ENCODE measurements at regions not wholly inside any gene's neighbourhood (a gene's known extent, or its start where the extent isn't known, plus 50 kb on each side); places are given as distances from the start of the nearest gene placed in this dataset.

DNA sequence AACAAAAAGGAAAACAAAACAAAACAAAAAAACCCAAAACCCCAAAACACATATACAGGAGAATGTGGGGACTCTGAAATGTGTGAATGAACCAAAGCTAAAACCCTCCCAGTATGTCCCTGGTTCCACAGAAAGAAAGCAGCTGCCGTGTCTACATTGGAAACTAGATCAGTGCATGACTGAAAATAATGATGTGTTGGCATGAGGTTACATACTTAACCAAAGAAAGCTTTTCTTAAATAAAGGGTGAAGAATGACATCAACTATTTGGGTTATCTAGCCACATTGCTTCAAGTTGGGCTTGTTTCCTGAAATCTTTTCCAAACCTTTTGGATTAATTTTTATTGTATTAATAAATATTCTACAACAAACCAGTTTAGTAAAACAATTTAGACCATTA is 91.9 kb upstream of the FN1 start:
- H2AFZ ChIP-seq (ENCODE audit: control insufficient read depth, low read depth, low read length) = no peak overlapping the region
- ChIA-PET POLR2A (no interaction called here), SMC1A (ENCODE audit: uncharacterized antibody, unreplicated experiment) (interaction anchor here (0.7 to 1.4 kb wide), 4 partner anchors 9 to 111 kb away, joined by 3 read pairs; no protein-coding TSS in a partner anchor), CTCF (interaction anchor here (0.9 to 1.6 kb wide), 2 partner anchors 8 to 20 kb away, joined by 3 read pairs; no protein-coding TSS in a partner anchor), RAD21 (ENCODE audit: unreplicated experiment) (interaction anchor here (0.6 kb wide), 1 partner anchor 18 kb away, joined by 3 read pairs; no protein-coding TSS in a partner anchor)
- in situ Hi-C loops (cut with MboI) = no loop called here
- no TSS peak for BruUV-seq (replicated peaks)
- no peaks in the 10 kb centered on the region for H3K4me1 ChIP-seq (ENCODE audit: control insufficient read depth, insufficient read depth, low read length)
- TF ChIP-seq, protein P1, sequence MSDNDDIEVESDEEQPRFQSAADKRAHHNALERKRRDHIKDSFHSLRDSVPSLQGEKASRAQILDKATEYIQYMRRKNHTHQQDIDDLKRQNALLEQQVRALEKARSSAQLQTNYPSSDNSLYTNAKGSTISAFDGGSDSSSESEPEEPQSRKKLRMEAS (IDR thresholded peaks at IDR 0.05; ENCODE audit: low read depth, low read length) = no peak
- TF ChIP-seq STAT1 (conservative IDR thresholded peaks at IDR 0.05) = no peak
- intact Hi-C loops (cut with micrococcal nuclease; ENCODE audit: unreplicated experiment) = no loop called here
- H3K27me3 ChIP-seq (replicated peaks in 1 of 2; ENCODE audit: control insufficient read depth in 2 of 2, insufficient read depth in 2 of 2, low read length in 1 of 2) = no peaks in the 10 kb centered on the region
- H3K79me2 ChIP-seq (ENCODE audit: control insufficient read depth, insufficient read depth, low read length) = no peaks in the 10 kb centered on the region
- WGBS (ENCODE audit: insufficient coverage, insufficient replicate concordance, low lambda C conversion rate, missing lambda C conversion rate) = 13% methylated on average over 1 of the region's 1 CpG
- no peak overlapping the region for H3K4me3 ChIP-seq
- ATAC-seq = no peak
- no peaks in the 10 kb centered on the region for H3K36me3 ChIP-seq (ENCODE audit: control insufficient read depth in 2 of 2, insufficient read depth in 2 of 2, low read length in 1 of 2)
- H3K9me3 ChIP-seq (replicated peaks; ENCODE audit: control insufficient read depth, insufficient read depth, low read length) = no peaks in the 10 kb centered on the region
- no peak for FAIRE-seq
- no peak for DNase-seq (ENCODE audit: low read depth, low spot score)
- no peak overlapping the region for H3K9ac ChIP-seq (ENCODE audit: control insufficient read depth, insufficient read depth, low read length)
- H4K20me1 ChIP-seq (ENCODE audit: control insufficient read depth, insufficient read depth) = no peaks in the 10 kb centered on the region
- H3K27ac ChIP-seq (ENCODE audit: control insufficient read depth, insufficient read depth) = no peak overlapping the region
- H3K4me2 ChIP-seq (ENCODE audit: control insufficient read depth, insufficient read depth) = no peak overlapping the region

DNA sequence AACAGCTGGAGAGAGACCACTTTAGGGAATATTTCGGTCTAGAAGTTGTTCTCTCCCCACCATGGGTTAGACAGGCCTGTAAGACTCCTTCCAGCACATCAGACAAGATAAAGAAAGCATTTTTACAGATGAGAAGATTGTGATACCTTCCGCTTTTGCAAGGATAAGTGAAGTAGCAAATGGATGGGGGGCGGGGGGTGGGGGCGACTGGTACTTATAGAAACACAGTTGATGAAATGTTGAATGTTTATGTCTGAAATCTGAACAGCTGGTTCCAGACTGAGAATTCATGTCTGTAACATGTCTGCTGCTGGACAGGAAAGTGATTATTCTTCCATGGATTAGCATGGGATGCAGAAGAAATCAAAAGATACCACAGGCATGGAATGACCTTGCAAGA is 90.5 kb upstream of the FN1 start:
- Histone ChIP-seq H3K4me2 (ENCODE audit: control insufficient read depth, insufficient read depth) (no peak overlapping the region), H2AFZ (ENCODE audit: control insufficient read depth, low read depth, low read length) (no peak overlapping the region), H3K4me3 (no peak overlapping the region), H4K20me1 (ENCODE audit: control insufficient read depth, insufficient read depth) (no peaks in the 10 kb centered on the region), H3K36me3 (ENCODE audit: control insufficient read depth in 2 of 2, insufficient read depth in 2 of 2, low read length in 1 of 2) (no peaks in the 10 kb centered on the region), H3K4me1 (ENCODE audit: control insufficient read depth, insufficient read depth, low read length) (no peaks in the 10 kb centered on the region), H3K27ac (ENCODE audit: control insufficient read depth, insufficient read depth) (no peak overlapping the region), H3K79me2 (ENCODE audit: control insufficient read depth, insufficient read depth, low read length) (no peaks in the 10 kb centered on the region), H3K9me3 (replicated peaks; ENCODE audit: control insufficient read depth, insufficient read depth, low read length) (no peaks in the 10 kb centered on the region), H3K27me3 (replicated peaks in 1 of 2; ENCODE audit: control insufficient read depth in 2 of 2, insufficient read depth in 2 of 2, low read length in 1 of 2) (no peaks in the 10 kb centered on the region), H3K9ac (ENCODE audit: control insufficient read depth, insufficient read depth, low read length) (no peak overlapping the region)
- FAIRE-seq (no peak), ATAC-seq (no peak), DNase-seq (ENCODE audit: low read depth, low spot score) (no peak)
- WGBS (ENCODE audit: insufficient coverage, insufficient replicate concordance, low lambda C conversion rate, missing lambda C conversion rate) = 43% methylated on average over 4 of the region's 4 CpGs
- ChIA-PET POLR2A (no interaction called here), CTCF (interaction anchor here (0.6 kb wide), 1 partner anchor 95 kb away, joined by 4 read pairs; no protein-coding TSS in a partner anchor), SMC1A (ENCODE audit: uncharacterized antibody, unreplicated experiment) (interaction anchor here (0.9 to 1.3 kb wide), 4 partner anchors 9 to 100 kb away, joined by 3 read pairs; no protein-coding TSS in a partner anchor), RAD21 (ENCODE audit: unreplicated experiment) (no interaction called here)
- BruUV-seq (replicated peaks) = no TSS peak
- in situ Hi-C loops (cut with MboI) = no loop called here
- no peak for TF ChIP-seq CHD1 (IDR thresholded peaks at IDR 0.05; ENCODE audit: low read depth, low read length)
- intact Hi-C loops (cut with micrococcal nuclease; ENCODE audit: unreplicated experiment) = no loop called here
